H1 (cell line): ENCODE measurements at regions not wholly inside any gene's neighbourhood (a gene's known extent, or its start where the extent isn't known, plus 50 kb on each side); places are given as distances from the start of the nearest gene placed in this dataset.

Experiments used
- CTCF ChIA-PET: fragments of 300-600 bp; sonication (Branson Sonifier 250); formaldehyde crosslinking; loops from one replicate; lab custom pipeline; 2021; ENCODE audit not compliant: partially characterized antibody; lab: Charles Lee
- POLR2A ChIA-PET: fragments of 300-600 bp; sonication (Branson Sonifier 250); formaldehyde crosslinking; loops from one replicate; lab custom pipeline; 2021; ENCODE audit warnings: inconsistent platforms; ENCODE audit not compliant: partially characterized antibody; lab: Charles Lee
- DNase-seq, 2 experiments: peaks; one replicate each; pipeline versions ENCODE4 v3.0.0 to v3.0.0-alpha.2; 2010 to 2022; ENCODE audit warnings: low spot score in 2 of 2, low read depth in 1 of 2, mixed read lengths in 1 of 2
- FAIRE-seq: peaks from 2 replicates; lab custom pipeline; 2011; peaks lifted over from hg19 to GRCh38; lab: Jason Lieb, UNC
- H2AFZ ChIP-seq: 2 replicates; pipeline ENCODE4 v1.8.1; 2012; ENCODE audit warnings: low read length, inconsistent platforms
- H2AK5ac ChIP-seq: 2 replicates; pipeline ENCODE4 v1.6.1; 2013; ENCODE audit warnings: low read depth, low read length
- H2BK120ac ChIP-seq: replicated peaks from 2 replicates; pipeline ENCODE3; 2013; ENCODE audit warnings: low read depth, low read length, inconsistent platforms
- H2BK12ac ChIP-seq: 2 replicates; pipeline ENCODE4 v1.6.1; 2013; ENCODE audit warnings: low read depth, low read length
- H2BK15ac ChIP-seq: 2 replicates; pipeline ENCODE4 v1.6.1; 2013; ENCODE audit warnings: low read length
- H2BK20ac ChIP-seq: 2 replicates; pipeline ENCODE4 v1.6.1; 2013; ENCODE audit warnings: low read length
- H2BK5ac ChIP-seq: 2 replicates; pipeline ENCODE4 v1.6.1; 2013; ENCODE audit warnings: low read depth, low read length
- H3K14ac ChIP-seq: 2 replicates; pipeline ENCODE4 v1.6.1; 2013; ENCODE audit warnings: inconsistent platforms; ENCODE audit not compliant: insufficient read length
- H3K18ac ChIP-seq: 2 replicates; pipeline ENCODE4 v1.6.1; 2013; ENCODE audit warnings: low read length; ENCODE audit errors: extremely low read depth
- H3K23ac ChIP-seq: 2 replicates; pipeline ENCODE4 v1.6.1; 2013; ENCODE audit warnings: inconsistent platforms; ENCODE audit not compliant: insufficient read length
- H3K23me2 ChIP-seq: 2 replicates; pipeline ENCODE4 v1.6.1; 2013; ENCODE audit warnings: low read depth, low read length
- H3K27ac ChIP-seq: 2 replicates; pipeline ENCODE4 v1.6.1; 2011; ENCODE audit warnings: low read depth, low read length, inconsistent platforms
- H3K27me3 ChIP-seq, 4 experiments: replicated peaks in 1 of 4; 1 replicate in 1 of 4; 2 replicates in 3 of 4; pipeline versions ENCODE4 v1.6.1 to v1.8.1; 2011 to 2013; ENCODE audit warnings: low read length in 3 of 4, mild to moderate bottlenecking in 3 of 4, inconsistent platforms in 2 of 4, mixed read lengths in 2 of 4, moderate library complexity in 1 of 4; ENCODE audit not compliant: control insufficient read depth in 3 of 4, insufficient read depth in 3 of 4; ENCODE audit errors: extremely low read depth in 1 of 4
- H3K36me3 ChIP-seq, 4 experiments: 2 replicates each; pipeline versions ENCODE4 v1.6.1 to v1.8.1; 2011 to 2013; ENCODE audit warnings: mild to moderate bottlenecking in 4 of 4, low read length in 3 of 4, moderate library complexity in 2 of 4, control low read depth in 1 of 4, inconsistent platforms in 1 of 4; ENCODE audit not compliant: insufficient read depth in 4 of 4, control insufficient read depth in 2 of 4
- H3K4ac ChIP-seq: replicated peaks from 2 replicates; pipeline ENCODE3; 2013; ENCODE audit warnings: low read length, low read depth, mixed read lengths, inconsistent platforms; ENCODE audit not compliant: insufficient read length
- H3K4me1 ChIP-seq, 4 experiments: replicated peaks in 1 of 4; 1 replicate in 1 of 4; 2 replicates in 3 of 4; pipeline versions ENCODE4 v1.6.1 to v1.8.1; 2011 to 2013; ENCODE audit warnings: low read length in 3 of 4, inconsistent platforms in 2 of 4, mixed read lengths in 1 of 4; ENCODE audit not compliant: insufficient read depth in 4 of 4, control insufficient read depth in 3 of 4
- H3K4me2 ChIP-seq, 2 experiments: 2 replicates each; pipeline versions ENCODE4 v1.6.1 to v1.8.1; 2011 to 2013; ENCODE audit warnings: low read depth in 2 of 2, low read length in 2 of 2, control low read depth in 1 of 2, inconsistent platforms in 1 of 2, mild to moderate bottlenecking in 1 of 2; ENCODE audit not compliant: insufficient read depth in 1 of 2
- H3K4me3 ChIP-seq, 4 experiments: fragments of 200-600, 300-600 bp in 1 of 4; sonication (generic), shearing (Covaris generic), sonication (Bioruptor Twin) in 1 of 4; 2 replicates each; pipeline versions ENCODE4 v1.5.1 to v1.8.1; 2011 to 2016; ENCODE audit warnings: low read length in 4 of 4, low read depth in 3 of 4, control low read depth in 2 of 4, inconsistent platforms in 2 of 4, mild to moderate bottlenecking in 2 of 4, mixed read lengths in 1 of 4, moderate library complexity in 1 of 4; ENCODE audit not compliant: insufficient read depth in 2 of 4; ENCODE audit errors: extremely low read depth in 1 of 4
- H3K56ac ChIP-seq: replicated peaks from 2 replicates; pipeline ENCODE3; 2013; ENCODE audit warnings: low read depth, mild to moderate bottlenecking, mixed read lengths, low read length, inconsistent platforms; ENCODE audit not compliant: insufficient read length
- H3K79me1 ChIP-seq: 2 replicates; pipeline ENCODE4 v1.6.1; 2013; ENCODE audit warnings: low read depth, low read length, control low read depth
- H3K79me2 ChIP-seq, 2 experiments: 2 replicates each; pipeline versions ENCODE4 v1.6.1 to v1.8.1; 2012 to 2013; ENCODE audit warnings: low read length in 2 of 2, mild to moderate bottlenecking in 2 of 2, inconsistent platforms in 1 of 2; ENCODE audit not compliant: insufficient read depth in 2 of 2, control insufficient read depth in 1 of 2
- H3K9ac ChIP-seq, 4 experiments: replicated peaks in 1 of 4; 1 replicate in 1 of 4; 2 replicates in 3 of 4; pipeline versions ENCODE4 v1.6.1 to v1.8.1; 2011 to 2013; ENCODE audit warnings: low read depth in 3 of 4, low read length in 3 of 4, control low read depth in 2 of 4, mild to moderate bottlenecking in 2 of 4, moderate library complexity in 2 of 4, inconsistent platforms in 1 of 4; ENCODE audit errors: extremely low read depth in 1 of 4
- H3K9me3 ChIP-seq, 2 experiments: 2 replicates each; pipeline versions ENCODE4 v1.6.1 to v1.8.1; 2012 to 2013; ENCODE audit warnings: mild to moderate bottlenecking in 2 of 2, moderate library complexity in 2 of 2, control low read depth in 1 of 2, inconsistent platforms in 1 of 2, low read depth in 1 of 2, low read length in 1 of 2, mixed read lengths in 1 of 2; ENCODE audit not compliant: insufficient read depth in 2 of 2
- H4K20me1 ChIP-seq, 2 experiments: replicated peaks in 1 of 2; 2 replicates each; pipeline versions ENCODE3 to v1.8.1; 2011 to 2013; ENCODE audit warnings: inconsistent platforms in 2 of 2, low read length in 2 of 2, mild to moderate bottlenecking in 1 of 2; ENCODE audit not compliant: insufficient read depth in 2 of 2, control insufficient read depth in 1 of 2
- H4K5ac ChIP-seq: 2 replicates; pipeline ENCODE4 v1.6.1; 2013; ENCODE audit warnings: low read length, low read depth, mixed read lengths, inconsistent platforms; ENCODE audit not compliant: insufficient read length
- H4K8ac ChIP-seq: 2 replicates; pipeline ENCODE4 v1.8.0; 2013; ENCODE audit warnings: mild to moderate bottlenecking, moderate library complexity, low read length, inconsistent platforms; ENCODE audit not compliant: insufficient read depth; ENCODE audit errors: extremely low read depth
- H4K91ac ChIP-seq: replicated peaks from 2 replicates; pipeline ENCODE3; 2013; ENCODE audit warnings: low read length, mixed read lengths, inconsistent platforms; ENCODE audit not compliant: insufficient read length
- CBX5 ChIP-seq: fragments of 300-800, 300-1000 bp; sonication (generic); IDR thresholded peaks from 2 replicates; pipeline ENCODE4 v1.7.1; 2016; ENCODE audit warnings: antibody characterized with exemption, low read length, low read depth
- CTCF ChIP-seq, 3 experiments: IDR thresholded peaks; 1 replicate in 2 of 3; 2 replicates in 1 of 3; pipeline versions ENCODE4 v1.5.1 to v1.6.1; 2011; ENCODE audit warnings: low read length in 3 of 3, mild to moderate bottlenecking in 3 of 3, inconsistent platforms in 2 of 3, low read depth in 1 of 3, moderate library complexity in 1 of 3; ENCODE audit not compliant: insufficient read depth in 1 of 3; ENCODE audit errors: control extremely low read depth in 1 of 3
- EZH2 ChIP-seq: fragments of 200-600 bp; sonication (generic); IDR thresholded peaks from 2 replicates; pipeline ENCODE4 v1.7.1; 2012; ENCODE audit warnings: low read depth, mild to moderate bottlenecking, moderate library complexity, low read length, inconsistent platforms; ENCODE audit not compliant: severe bottlenecking
- WGBS, 2 experiments: shearing (Covaris generic) in 1 of 2; methylation state at CpG; one replicate each; pipeline versions ENCODE4 v1.1.6 to v1.1.7; 2013 to 2015; ENCODE audit warnings: low lambda C conversion rate in 2 of 2, mixed read lengths in 2 of 2, inconsistent platforms in 1 of 2, low coverage in 1 of 2, missing lambda C conversion rate in 1 of 2; ENCODE audit not compliant: insufficient replicate concordance in 2 of 2, insufficient coverage in 1 of 2, insufficient read length in 1 of 2; ENCODE audit errors: extremely low coverage in 1 of 2, missing lambda C conversion rate in 1 of 2; 5-methylcytosine and 5-hydroxymethylcytosine counted together

- no peaks in the 10 kb centered on the region for H4K20me1 ChIP-seq
- H4K5ac ChIP-seq: no peak overlapping the region
- H4K91ac ChIP-seq: no peak overlapping the region
- H3K23me2 ChIP-seq: no peaks in the 10 kb centered on the region
- no peak overlapping the region for H3K18ac ChIP-seq
- H2AK5ac ChIP-seq: no peak overlapping the region
- no peak overlapping the region for H3K56ac ChIP-seq
- H2BK20ac ChIP-seq: no peak overlapping the region
- H3K4me3 ChIP-seq: no peak overlapping the region
- no peaks in the 10 kb centered on the region for H3K36me3 ChIP-seq
- no peak overlapping the region for H3K4me2 ChIP-seq
- no peaks in the 10 kb centered on the region for H3K4me1 ChIP-seq
- no peak overlapping the region for H2BK5ac ChIP-seq
- H2BK120ac ChIP-seq: no peak overlapping the region
- FAIRE-seq: no peak
- no peaks in the 10 kb centered on the region for H3K27me3 ChIP-seq
- H3K4ac ChIP-seq: no peak overlapping the region
- H3K23ac ChIP-seq: no peak overlapping the region
- no peak overlapping the region for H3K9ac ChIP-seq
- no peak overlapping the region for H2BK15ac ChIP-seq
- H4K8ac ChIP-seq: no peak overlapping the region
- H2AFZ ChIP-seq: no peak overlapping the region
- DNase-seq: no peak
- TF ChIP-seq EZH2: no peak
- TF ChIP-seq CTCF (IDR thresholded peaks at IDR 0.05; ENCODE audit: control extremely low read depth in 1 of 3, insufficient read depth in 1 of 3, low read depth in 1 of 3, low read length in 3 of 3): no peak
- TF ChIP-seq CBX5: no peak
- CTCF ChIA-PET: interaction anchor here (0.7 kb wide), 1 partner anchor 98 kb away, joined by 4 read pairs; no protein-coding TSS in a partner anchor
- H3K79me1 ChIP-seq: no peaks in the 10 kb centered on the region
- H3K9me3 ChIP-seq: no peaks in the 10 kb centered on the region
- H3K14ac ChIP-seq: no peak overlapping the region
- no peak overlapping the region for H3K27ac ChIP-seq
- no peak overlapping the region for H2BK12ac ChIP-seq
- POLR2A ChIA-PET: no interaction called here
- WGBS, 2 experiments: 92% methylated on average over 1 of the region's 1 CpG; no CpG with 5 or more reads in 1 of the 2 experiments
- no peaks in the 10 kb centered on the region for H3K79me2 ChIP-seq
Observed at GRCh38 chr17:53765609-53766008, 57.1 kb upstream of the KIF2B start.
